SK-N-SH (cell line): ENCODE measurements at regions not wholly inside any gene's neighbourhood (a gene's known extent, or its start where the extent isn't known, plus 50 kb on each side); places are given as distances from the start of the nearest gene placed in this dataset.
A peak's percentile ranks its signal among the peaks of the same experiment; 100 is the strongest.

Source experiments
- CTCF ChIA-PET: fragments of 300-600, 350-600 bp; formaldehyde crosslinking; extraction: SDS; loops from one replicate; lab custom pipeline; 2021; lab: Yijun Ruan, JAX
- POLR2A ChIA-PET: fragments of 350-600 bp; sonication (Branson Sonifier 250); formaldehyde crosslinking; extraction: SDS; loops from one replicate; lab custom pipeline; 2020; ENCODE audit warnings: antibody characterized with exemption, inconsistent platforms; lab: Yijun Ruan, JAX
- DNase-seq: peaks from one replicate; pipeline ENCODE4 v3.0.0; 2012
- H2AFZ ChIP-seq: fragments of 200-600 bp; sonication (generic); 2 replicates; pipeline ENCODE4 v1.8.1; 2016; ENCODE audit warnings: antibody characterized with exemption, mild to moderate bottlenecking, low read depth
- H3F3A ChIP-seq: fragments of 200-600 bp; sonication (generic); replicated peaks from 2 replicates; pipeline ENCODE3; 2016; ENCODE audit warnings: antibody characterized with exemption, mild to moderate bottlenecking; ENCODE audit not compliant: insufficient read depth
- H3K27ac ChIP-seq, 2 experiments: fragments of 200-500 bp in 1 of 2; fragments of 200-600 bp in 1 of 2; sonication (Bioruptor generic) in 1 of 2; sonication (generic), shearing (Covaris generic) in 1 of 2; 2 replicates each; pipeline versions ENCODE4 v1.5.1 to v1.6.1; 2014 to 2016; ENCODE audit warnings: low read depth in 2 of 2, inconsistent platforms in 1 of 2, low read length in 1 of 2, mild to moderate bottlenecking in 1 of 2, mixed read lengths in 1 of 2
- H3K27me3 ChIP-seq: fragments of 200-600 bp; sonication (generic), shearing (Covaris generic); 2 replicates; pipeline ENCODE4 v1.6.1; 2016; ENCODE audit warnings: mixed run types; ENCODE audit not compliant: insufficient read depth
- H3K36me3 ChIP-seq, 2 experiments: fragments of 200-500 bp in 1 of 2; fragments of 200-600 bp in 1 of 2; sonication (Bioruptor generic) in 1 of 2; sonication (generic) in 1 of 2; replicated peaks in 1 of 2; 2 replicates each; pipeline versions ENCODE3 to v1.5.1; 2014 to 2016; ENCODE audit warnings: low read length in 1 of 2, mild to moderate bottlenecking in 1 of 2; ENCODE audit not compliant: insufficient read depth in 2 of 2, control insufficient read depth in 1 of 2
- H3K4me1 ChIP-seq, 2 experiments: fragments of 200-500 bp in 1 of 2; fragments of 200-600 bp in 1 of 2; sonication (Bioruptor generic) in 1 of 2; sonication (generic), shearing (Covaris generic) in 1 of 2; 2 replicates each; pipeline versions ENCODE4 v1.5.1 to v1.6.1; 2014 to 2016; ENCODE audit warnings: low read depth in 1 of 2, low read length in 1 of 2, mixed run types in 1 of 2; ENCODE audit not compliant: insufficient read depth in 2 of 2, control insufficient read depth in 1 of 2
- H3K4me2 ChIP-seq: fragments of 200-600 bp; sonication (generic), shearing (Covaris generic); 2 replicates; pipeline ENCODE4 v1.6.1; 2017; ENCODE audit warnings: mixed run types
- H3K4me3 ChIP-seq, 2 experiments: fragments of 200-500 bp in 1 of 2; fragments of 200-600 bp in 1 of 2; sonication (Bioruptor generic) in 1 of 2; sonication (generic), shearing (Covaris generic) in 1 of 2; 2 replicates each; pipeline versions ENCODE4 v1.5.1 to v1.8.1; 2014 to 2016; ENCODE audit warnings: low read depth in 2 of 2, inconsistent platforms in 1 of 2, low read length in 1 of 2, mild to moderate bottlenecking in 1 of 2, mixed read lengths in 1 of 2, moderate library complexity in 1 of 2
- H3K79me2 ChIP-seq: fragments of 200-600 bp; sonication (generic); 2 replicates; pipeline ENCODE4 v1.8.1; 2017; ENCODE audit warnings: mild to moderate bottlenecking; ENCODE audit not compliant: insufficient read depth
- H3K9ac ChIP-seq: fragments of 200-600 bp; sonication (generic); 2 replicates; pipeline ENCODE4 v1.6.1; 2017; ENCODE audit warnings: mixed run types
- H3K9me2 ChIP-seq: fragments of 200-600 bp; sonication (generic); 2 replicates; pipeline ENCODE4 v1.6.1; 2017; ENCODE audit warnings: mixed run types
- H3K9me3 ChIP-seq: fragments of 200-600 bp; sonication (generic); 2 replicates; pipeline ENCODE4 v1.6.1; 2017; ENCODE audit warnings: mixed run types, mild to moderate bottlenecking, moderate library complexity
- H4K20me1 ChIP-seq: fragments of 200-600 bp; sonication (generic); 2 replicates; pipeline ENCODE4 v1.6.1; 2017; ENCODE audit warnings: mild to moderate bottlenecking, mixed run types; ENCODE audit not compliant: insufficient read depth
- CHD2 ChIP-seq: fragments of 150-350 bp; IDR thresholded peaks from 2 replicates; pipeline ENCODE4 v1.6.1; 2018; ENCODE audit warnings: low read length; ENCODE audit not compliant: partially characterized antibody
- EP300 ChIP-seq, 2 experiments: IDR thresholded peaks; 2 replicates each; pipeline versions ENCODE4 v1.4.0 to v1.6.1; 2012; ENCODE audit warnings: borderline replicate concordance in 1 of 2, low read depth in 1 of 2, low read length in 1 of 2
- EZH2phosphoT487 ChIP-seq: fragments of 200-600 bp; sonication (generic); IDR thresholded peaks from 2 replicates; pipeline ENCODE4 v1.6.1; 2017; ENCODE audit warnings: low read depth, mixed run types, mild to moderate bottlenecking, antibody characterized with exemption, moderate library complexity, borderline replicate concordance
- FOSL2 ChIP-seq: IDR thresholded peaks from 2 replicates; pipeline ENCODE4 v1.4.0; 2012; ENCODE audit warnings: low read depth, mild to moderate bottlenecking, moderate library complexity, borderline replicate concordance
- FOXJ3 ChIP-seq: sonication (generic); formaldehyde crosslinking; IDR thresholded peaks from 2 replicates; pipeline ENCODE4 v1.5.1; 2020; ENCODE audit warnings: mild to moderate bottlenecking, missing genetic modification reagents
- FOXM1 ChIP-seq: IDR thresholded peaks from 2 replicates; pipeline ENCODE4 v1.4.0; 2012; ENCODE audit warnings: low read depth, mild to moderate bottlenecking
- GABPA ChIP-seq: IDR thresholded peaks from 2 replicates; pipeline ENCODE4 v1.4.0; 2012; ENCODE audit warnings: low read depth, mild to moderate bottlenecking
- IRF3 ChIP-seq: fragments of 150-350 bp; IDR thresholded peaks from 2 replicates; pipeline ENCODE4 v1.6.1; 2016; ENCODE audit warnings: mild to moderate bottlenecking, low read depth, low read length
- MAX ChIP-seq: IDR thresholded peaks from 2 replicates; pipeline ENCODE4 v1.4.0; 2012; ENCODE audit warnings: low read depth
- MEF2A ChIP-seq: IDR thresholded peaks from 2 replicates; pipeline ENCODE4 v1.4.0; 2012; ENCODE audit warnings: low read depth, borderline replicate concordance
- NFIC ChIP-seq: IDR thresholded peaks from 2 replicates; pipeline ENCODE4 v1.4.0; 2012; ENCODE audit warnings: borderline replicate concordance
- NRF1 ChIP-seq: IDR thresholded peaks from 2 replicates; pipeline ENCODE4 v1.6.1; 2012; ENCODE audit warnings: low read depth, mild to moderate bottlenecking, low read length
- POLR2AphosphoS5 ChIP-seq: IDR thresholded peaks from 2 replicates; pipeline ENCODE4 v1.6.1; 2012; ENCODE audit warnings: low read depth, low read length
- RAD21 ChIP-seq: IDR thresholded peaks from 2 replicates; pipeline ENCODE4 v1.6.1; 2012; ENCODE audit warnings: mild to moderate bottlenecking, low read length
- RCOR1 ChIP-seq: fragments of 150-350 bp; IDR thresholded peaks from 2 replicates; pipeline ENCODE4 v1.6.1; 2017; ENCODE audit warnings: antibody characterized with exemption, low read length
- RXRA ChIP-seq: IDR thresholded peaks from 2 replicates; pipeline ENCODE4 v1.4.0; 2012; ENCODE audit warnings: low read depth, mild to moderate bottlenecking, borderline replicate concordance
- SIN3A ChIP-seq: IDR thresholded peaks from 2 replicates; pipeline ENCODE4 v1.6.1; 2012; ENCODE audit warnings: low read depth, mild to moderate bottlenecking, low read length, moderate library complexity, borderline replicate concordance
- TAF1 ChIP-seq: IDR thresholded peaks from 2 replicates; pipeline ENCODE4 v1.6.1; 2012; ENCODE audit warnings: low read depth, mild to moderate bottlenecking, low read length, moderate library complexity, borderline replicate concordance
- TCF12 ChIP-seq: IDR thresholded peaks from 2 replicates; pipeline ENCODE4 v1.4.0; 2012
- TEAD4 ChIP-seq: IDR thresholded peaks from 2 replicates; pipeline ENCODE4 v1.4.0; 2012; ENCODE audit warnings: mild to moderate bottlenecking, borderline replicate concordance; ENCODE audit not compliant: insufficient read depth
- YY1 ChIP-seq: IDR thresholded peaks from 2 replicates; pipeline ENCODE4 v1.4.0; 2012; ENCODE audit warnings: low read depth, mild to moderate bottlenecking
- WGBS: methylation state at CpG from one replicate; pipeline ENCODE4 v1.1.6; 2017; ENCODE audit warnings: low lambda C conversion rate; 5-methylcytosine and 5-hydroxymethylcytosine counted together

GRCh38 chr13:50707628-50708027 lies 135.9 kb downstream of the DLEU7 start:
- TF ChIP-seq RXRA (no peak), EP300 (IDR thresholded peaks at IDR 0.05; ENCODE audit: borderline replicate concordance in 1 of 2, low read depth in 1 of 2, low read length in 1 of 2) (peak in 1 of 2 experiments; percentile 68; a peak in 2 of 4 replicates), RCOR1 (peak; percentile 85), CHD2 (peak; percentile 41)
- no peak overlapping the region for H3K4me2 ChIP-seq
- no peaks in the 10 kb centered on the region for H3K9me3 ChIP-seq
- no peaks in the 10 kb centered on the region for H3K27me3 ChIP-seq
- 75% methylated on average over 1 of the region's 1 CpG for WGBS
- H2AFZ ChIP-seq, result no peak overlapping the region
- no peaks in the 10 kb centered on the region for H3K9me2 ChIP-seq
- ChIA-PET CTCF (interaction anchor here (0.6 to 1.4 kb wide), 3 partner anchors 25 to 393 kb away, joined by 3 read pairs; no protein-coding TSS in a partner anchor), POLR2A (no interaction called here)
- no peaks in the 10 kb centered on the region for H3F3A ChIP-seq
- H4K20me1 ChIP-seq, result no peaks in the 10 kb centered on the region
- no peak overlapping the region for H3K9ac ChIP-seq
- no peak overlapping the region for H3K4me3 ChIP-seq
- peak overlapping the region in 1 of 2 experiments; percentile 60; a peak in 2 of 4 replicates for H3K27ac ChIP-seq
- H3K79me2 ChIP-seq, result no peaks in the 10 kb centered on the region
- H3K36me3 ChIP-seq, result no peaks in the 10 kb centered on the region
- H3K4me1 ChIP-seq, result peaks cover 0 to 8% of the 10 kb centered on the region in 2 experiments; a peak in 2 of 4 replicates
- peak; percentile 13 for DNase-seq

- POLR2A ChIA-PET, result no interaction called here
- H3K9me2 ChIP-seq, result no peaks in the 10 kb centered on the region
- WGBS, result 84% methylated on average over 3 of the region's 3 CpGs
- TF ChIP-seq SIN3A, result no peak
- TF ChIP-seq IRF3, result no peak
- no peak for TF ChIP-seq NFIC
- no peak for TF ChIP-seq FOXM1
- no peak for TF ChIP-seq EP300 (IDR thresholded peaks at IDR 0.05; ENCODE audit: borderline replicate concordance in 1 of 2, low read depth in 1 of 2, low read length in 1 of 2)
- TF ChIP-seq POLR2AphosphoS5, result no peak
- TF ChIP-seq GABPA, result no peak
- no peak for TF ChIP-seq TAF1
- TF ChIP-seq, all 33 proteins: peak for 0
- Histone ChIP-seq H3K9me3 (no peaks in the 10 kb centered on the region), H3K4me1 (peaks cover under 1 to 8% of the 10 kb centered on the region in 2 experiments; a peak in 2 of 4 replicates), H3K4me3 (no peak overlapping the region), H3K79me2 (no peaks in the 10 kb centered on the region), H3K4me2 (no peak overlapping the region), H3K27ac (no peak overlapping the region), H3K9ac (no peak overlapping the region), H3K27me3 (no peaks in the 10 kb centered on the region), H2AFZ (no peak overlapping the region), H4K20me1 (no peaks in the 10 kb centered on the region), H3K36me3 (no peaks in the 10 kb centered on the region), H3F3A (no peaks in the 10 kb centered on the region)
- CTCF ChIA-PET, result interaction anchor here (1.4 kb wide), 1 partner anchor 203 kb away, joined by 3 read pairs; no protein-coding TSS in a partner anchor
- DNase-seq, result no peak
These were observed 135.0 kb downstream of the DLEU7 start for GRCh38 chr13:50708461-50708860.

GRCh38 chr13:50709058-50709457 lies 134.4 kb downstream of the DLEU7 start:
- Histone ChIP-seq H3K4me3 (no peak overlapping the region), H3K27me3 (no peaks in the 10 kb centered on the region), H3K9me3 (no peaks in the 10 kb centered on the region), H4K20me1 (no peaks in the 10 kb centered on the region), H3K27ac (no peak overlapping the region), H3K9ac (no peak overlapping the region), H3K36me3 (no peaks in the 10 kb centered on the region), H3K79me2 (no peaks in the 10 kb centered on the region), H3K4me1 (peaks cover 4 to 8% of the 10 kb centered on the region in 2 experiments; a peak in 3 of 4 replicates), H3K9me2 (no peaks in the 10 kb centered on the region), H2AFZ (no peak overlapping the region), H3F3A (no peaks in the 10 kb centered on the region), H3K4me2 (no peak overlapping the region)
- ChIA-PET POLR2A (no interaction called here), CTCF (no interaction called here)
- no peak for DNase-seq
- 92% methylated on average over 2 of the region's 2 CpGs for WGBS
- TF ChIP-seq MAX (no peak), IRF3 (no peak), FOXM1 (no peak), POLR2AphosphoS5 (no peak), NFIC (no peak), MEF2A (no peak), RAD21 (no peak), FOXJ3 (CRISPR knock-in tag) (no peak), TEAD4 (no peak), YY1 (no peak), TCF12 (no peak), FOSL2 (no peak), CHD2 (no peak), EZH2phosphoT487 (no peak), NRF1 (no peak)
